PC-9 (cell line): ENCODE measurements at regions not wholly inside any gene's neighbourhood (a gene's known extent, or its start where the extent isn't known, plus 50 kb on each side); places are given as distances from the start of the nearest gene placed in this dataset.

Experiments
- BruUV-seq: library from RNA; stranded (reverse); fragments of 400-500 nt; replicated peaks from 2 replicates; lab custom pipeline; 2021; lab: Mats Ljungman, UMichigan
- CTCF ChIA-PET: fragments of 300-600 bp; sonication (Branson Sonifier 250); formaldehyde crosslinking; loops from one replicate; lab custom pipeline; 2022; ENCODE audit warnings: antibody characterized with exemption; lab: Charles Lee
- POLR2A ChIA-PET: fragments of 300-600 bp; sonication (Branson Sonifier 250); formaldehyde crosslinking; loops from one replicate; lab custom pipeline; 2022; ENCODE audit warnings: antibody characterized with exemption; ENCODE audit not compliant: unreplicated experiment; lab: Charles Lee
- DNase-seq, 2 experiments: peaks; one replicate each; pipeline versions ENCODE4 v3.0.0 to v3.0.0-alpha.2; 2015 to 2022; ENCODE audit warnings: mixed read lengths in 1 of 2
- H2AFZ ChIP-seq: fragments of 200-600 bp; sonication (generic); 2 replicates; pipeline ENCODE4 v1.8.1; 2017; ENCODE audit warnings: antibody characterized with exemption
- H3F3A ChIP-seq: fragments of 200-600 bp; sonication (generic); 2 replicates; pipeline ENCODE4 v1.8.1; 2017; ENCODE audit warnings: antibody characterized with exemption, mild to moderate bottlenecking, low read depth; ENCODE audit not compliant: insufficient read depth
- H3K27ac ChIP-seq: fragments of 200-600 bp; sonication (generic); 2 replicates; pipeline ENCODE4 v1.6.1; 2016; ENCODE audit warnings: mixed run types
- H3K27me3 ChIP-seq: fragments of 200-600 bp; sonication (generic); 2 replicates; pipeline ENCODE4 v1.6.1; 2016; ENCODE audit warnings: low read depth, mixed run types; ENCODE audit not compliant: insufficient read depth
- H3K36me3 ChIP-seq: fragments of 200-600 bp; sonication (generic); 2 replicates; pipeline ENCODE4 v1.6.1; 2016; ENCODE audit warnings: low read depth, mixed run types
- H3K4me1 ChIP-seq: fragments of 200-600 bp; sonication (generic); replicated peaks from 2 replicates; pipeline ENCODE4 v1.6.1; 2016; ENCODE audit warnings: mixed run types; ENCODE audit not compliant: insufficient read depth
- H3K4me2 ChIP-seq: fragments of 200-600 bp; sonication (generic); 2 replicates; pipeline ENCODE4 v1.6.1; 2017; ENCODE audit warnings: mixed run types
- H3K4me3 ChIP-seq: fragments of 200-600 bp; sonication (generic); 2 replicates; pipeline ENCODE4 v1.6.1; 2016; ENCODE audit warnings: mixed run types
- H3K79me2 ChIP-seq: fragments of 200-600 bp; sonication (generic); 2 replicates; pipeline ENCODE4 v1.6.1; 2017; ENCODE audit warnings: low read depth, mixed run types
- H3K9me2 ChIP-seq: fragments of 200-600 bp; sonication (generic); 2 replicates; pipeline ENCODE4 v1.8.1; 2017; ENCODE audit warnings: mild to moderate bottlenecking; ENCODE audit not compliant: insufficient read depth
- H3K9me3 ChIP-seq: fragments of 200-600 bp; sonication (generic); 2 replicates; pipeline ENCODE4 v1.8.1; 2016; ENCODE audit warnings: low read depth; ENCODE audit not compliant: insufficient read depth
- H4K20me1 ChIP-seq: fragments of 200-600 bp; sonication (generic); 2 replicates; pipeline ENCODE4 v1.8.1; 2017; ENCODE audit not compliant: insufficient read depth
- EZH2 ChIP-seq: fragments of 200-600 bp; sonication (generic); IDR thresholded peaks from 2 replicates; pipeline ENCODE4 v1.8.0; 2017; ENCODE audit warnings: antibody characterized with exemption, low read depth
- intact Hi-C: fragments of 100-400 bp; cut with micrococcal nuclease; formaldehyde crosslinking; loops from one replicate; pipeline ENCODE4 v1.10.0; 2022; ENCODE audit not compliant: unreplicated experiment
- TF ChIP-seq, protein P1 (sequence below): fragments of 200-600 bp; sonication (generic); conservative IDR thresholded peaks from 2 replicates; pipeline ENCODE4 v1.6.1; 2017; ENCODE audit warnings: mixed run types, antibody characterized with exemption, mild to moderate bottlenecking, moderate library complexity

DNA sequence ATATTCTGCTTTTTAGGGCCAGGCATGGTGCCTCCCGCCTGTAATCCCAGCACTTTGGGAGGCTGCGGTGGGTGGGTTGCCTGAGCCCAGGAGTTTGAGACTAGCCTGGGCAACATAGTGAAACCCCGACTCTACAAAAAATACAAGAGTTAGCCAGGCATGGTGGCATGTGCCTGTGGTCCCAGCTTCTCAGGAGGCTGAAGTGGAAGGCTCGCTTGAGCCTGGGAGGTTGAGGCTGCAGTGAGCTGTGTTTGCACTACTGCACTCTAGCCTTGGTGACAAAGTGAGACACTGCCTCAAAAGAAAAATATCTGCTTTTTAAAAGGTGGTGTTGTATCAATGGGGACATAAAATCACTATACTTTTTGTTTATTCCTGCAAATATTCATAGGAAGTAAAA is 112.8 kb downstream of the C3orf38 start:
- intact Hi-C loops: no loop called here
- Histone ChIP-seq H3K4me1 (no peaks in the 10 kb centered on the region), H3F3A (no peaks in the 10 kb centered on the region), H4K20me1 (no peaks in the 10 kb centered on the region), H3K36me3 (no peaks in the 10 kb centered on the region), H2AFZ (no peak overlapping the region), H3K27ac (no peak overlapping the region), H3K9me2 (no peaks in the 10 kb centered on the region), H3K4me2 (no peak overlapping the region), H3K4me3 (no peak overlapping the region), H3K79me2 (no peaks in the 10 kb centered on the region), H3K27me3 (no peaks in the 10 kb centered on the region), H3K9me3 (no peaks in the 10 kb centered on the region)
- DNase-seq: no peak
- TF ChIP-seq, protein P1, sequence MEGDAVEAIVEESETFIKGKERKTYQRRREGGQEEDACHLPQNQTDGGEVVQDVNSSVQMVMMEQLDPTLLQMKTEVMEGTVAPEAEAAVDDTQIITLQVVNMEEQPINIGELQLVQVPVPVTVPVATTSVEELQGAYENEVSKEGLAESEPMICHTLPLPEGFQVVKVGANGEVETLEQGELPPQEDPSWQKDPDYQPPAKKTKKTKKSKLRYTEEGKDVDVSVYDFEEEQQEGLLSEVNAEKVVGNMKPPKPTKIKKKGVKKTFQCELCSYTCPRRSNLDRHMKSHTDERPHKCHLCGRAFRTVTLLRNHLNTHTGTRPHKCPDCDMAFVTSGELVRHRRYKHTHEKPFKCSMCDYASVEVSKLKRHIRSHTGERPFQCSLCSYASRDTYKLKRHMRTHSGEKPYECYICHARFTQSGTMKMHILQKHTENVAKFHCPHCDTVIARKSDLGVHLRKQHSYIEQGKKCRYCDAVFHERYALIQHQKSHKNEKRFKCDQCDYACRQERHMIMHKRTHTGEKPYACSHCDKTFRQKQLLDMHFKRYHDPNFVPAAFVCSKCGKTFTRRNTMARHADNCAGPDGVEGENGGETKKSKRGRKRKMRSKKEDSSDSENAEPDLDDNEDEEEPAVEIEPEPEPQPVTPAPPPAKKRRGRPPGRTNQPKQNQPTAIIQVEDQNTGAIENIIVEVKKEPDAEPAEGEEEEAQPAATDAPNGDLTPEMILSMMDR: no peak
- no peak for TF ChIP-seq EZH2
- no TSS peak for BruUV-seq
- ChIA-PET POLR2A (no interaction called here), CTCF (no interaction called here)

DNA sequence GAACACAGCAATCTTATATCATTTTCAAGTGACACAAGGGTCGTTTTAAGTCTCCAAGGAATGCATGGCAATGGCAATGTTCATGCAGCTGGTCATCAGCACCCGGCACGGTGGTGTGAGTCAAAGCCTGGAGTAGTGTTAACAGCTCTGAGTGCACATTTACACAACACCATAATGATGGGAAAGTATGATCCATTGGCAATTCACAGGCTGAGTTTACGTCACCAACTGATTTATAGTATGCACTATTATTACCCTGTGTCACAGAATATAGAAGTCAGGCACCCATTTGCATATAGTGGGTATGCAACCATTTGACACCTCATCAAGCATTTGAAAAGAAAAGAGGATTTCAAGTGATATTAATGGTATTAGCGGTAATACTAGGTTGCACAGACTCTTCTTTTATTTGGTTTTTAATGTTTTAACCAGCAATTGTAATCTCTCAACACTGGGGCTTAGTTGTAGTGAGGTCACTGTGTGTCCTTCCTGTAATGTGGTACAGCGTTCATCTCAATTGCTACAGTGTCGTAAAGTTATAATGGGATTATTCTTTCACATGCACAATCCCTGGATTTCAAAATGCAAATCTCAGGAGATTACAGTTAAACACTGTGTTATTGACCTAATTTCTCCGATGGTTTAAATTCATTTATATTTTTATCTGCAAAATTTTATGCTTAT is 113.8 kb downstream of the C3orf38 start:
- no peak overlapping the region for H3K4me3 ChIP-seq
- no peaks in the 10 kb centered on the region for H4K20me1 ChIP-seq
- DNase-seq: no peak
- no peaks in the 10 kb centered on the region for H3K36me3 ChIP-seq
- no peak overlapping the region for H3K27ac ChIP-seq
- no peaks in the 10 kb centered on the region for H3K9me2 ChIP-seq
- intact Hi-C loops: no loop called here
- H3K27me3 ChIP-seq: no peaks in the 10 kb centered on the region
- no peaks in the 10 kb centered on the region for H3K9me3 ChIP-seq
- H3K4me2 ChIP-seq: no peak overlapping the region
- ChIA-PET POLR2A (no interaction called here), CTCF (no interaction called here)
- TF ChIP-seq EZH2: no peak
- TF ChIP-seq, protein P1: no peak
- H2AFZ ChIP-seq: no peak overlapping the region
- no peaks in the 10 kb centered on the region for H3K4me1 ChIP-seq
- H3K79me2 ChIP-seq: no peaks in the 10 kb centered on the region
- no TSS peak for BruUV-seq
- no peaks in the 10 kb centered on the region for H3F3A ChIP-seq

DNA sequence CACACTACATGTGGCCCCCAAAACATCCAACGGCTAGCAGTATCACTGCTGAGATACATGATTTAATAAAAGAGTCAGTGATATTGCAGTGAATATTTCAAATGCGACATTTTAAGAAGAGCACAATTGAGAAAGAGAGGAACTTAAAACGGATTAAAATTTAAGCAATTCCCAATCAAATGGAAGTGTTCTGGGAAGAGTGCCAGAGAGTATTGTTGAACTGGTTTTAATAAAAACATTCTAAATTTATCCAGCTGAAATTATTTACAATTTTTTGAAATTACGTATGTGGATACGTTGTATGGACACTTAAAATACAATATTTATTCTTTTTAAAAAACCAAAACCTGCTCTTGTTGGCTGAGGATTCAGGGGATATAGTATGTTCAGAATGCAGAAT is 117.7 kb downstream of the C3orf38 start:
- H3K79me2 ChIP-seq: no peaks in the 10 kb centered on the region
- H2AFZ ChIP-seq: no peak overlapping the region
- POLR2A ChIA-PET: no interaction called here
- no peaks in the 10 kb centered on the region for H3K27me3 ChIP-seq
- no peaks in the 10 kb centered on the region for H4K20me1 ChIP-seq
- no peaks in the 10 kb centered on the region for H3K36me3 ChIP-seq
- no peak for TF ChIP-seq EZH2
- TF ChIP-seq, protein P1: no peak
- H3K4me3 ChIP-seq: no peak overlapping the region
- intact Hi-C loops: no loop called here
- no TSS peak for BruUV-seq
- no peak overlapping the region for H3K4me2 ChIP-seq
- no peak overlapping the region for H3K27ac ChIP-seq
- H3F3A ChIP-seq: no peaks in the 10 kb centered on the region
- peaks cover 4% of the 10 kb centered on the region; the same call in 1 of the 2 replicates for H3K9me2 ChIP-seq
- H3K9me3 ChIP-seq: no peaks in the 10 kb centered on the region
- H3K4me1 ChIP-seq: no peaks in the 10 kb centered on the region
- CTCF ChIA-PET: no interaction called here
- no peak for DNase-seq
